OCI-M1 (cell line): ENCODE measurements at regions not wholly inside any gene's neighbourhood (a gene's known extent, or its start where the extent isn't known, plus 50 kb on each side); places are given as distances from the start of the nearest gene placed in this dataset.

Source experiments
- DNase-seq: peaks from one replicate; lab custom pipeline; 2025; lab: John Stamatoyannopoulos, UW

DNA sequence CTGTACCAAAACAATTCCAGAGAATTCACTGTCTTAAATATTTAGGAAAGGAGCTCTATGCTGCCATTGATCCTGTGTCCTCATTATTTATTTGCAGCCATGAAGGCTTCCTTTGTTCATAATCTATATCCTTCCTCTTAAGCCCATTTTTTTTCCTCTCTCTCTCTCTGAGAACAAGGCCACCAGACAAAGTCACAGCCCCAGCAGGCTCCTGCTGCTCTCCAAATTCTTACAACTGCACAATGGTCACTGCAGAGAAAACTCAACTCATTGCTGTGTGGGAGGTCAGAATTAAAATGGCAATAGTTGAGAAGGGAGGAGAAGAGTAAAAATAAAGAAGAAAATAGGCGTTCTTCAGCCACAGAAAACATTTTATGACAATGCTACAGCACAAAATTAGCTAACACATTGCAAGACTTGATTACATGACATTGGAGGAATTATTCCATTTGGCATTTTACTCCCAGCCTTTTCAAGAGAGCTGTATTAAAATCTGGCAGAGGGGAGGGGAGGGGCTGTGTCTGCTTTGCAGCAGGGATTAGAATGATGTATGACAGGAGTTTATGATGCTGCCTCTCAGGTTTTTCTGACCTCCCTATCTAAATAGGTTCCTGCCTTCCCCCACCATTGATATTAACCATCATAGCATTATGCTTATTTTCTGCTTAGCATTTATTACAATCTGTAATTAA lies 399.7 kb upstream of the THBS1 start:
- DNase-seq: no peak

DNA sequence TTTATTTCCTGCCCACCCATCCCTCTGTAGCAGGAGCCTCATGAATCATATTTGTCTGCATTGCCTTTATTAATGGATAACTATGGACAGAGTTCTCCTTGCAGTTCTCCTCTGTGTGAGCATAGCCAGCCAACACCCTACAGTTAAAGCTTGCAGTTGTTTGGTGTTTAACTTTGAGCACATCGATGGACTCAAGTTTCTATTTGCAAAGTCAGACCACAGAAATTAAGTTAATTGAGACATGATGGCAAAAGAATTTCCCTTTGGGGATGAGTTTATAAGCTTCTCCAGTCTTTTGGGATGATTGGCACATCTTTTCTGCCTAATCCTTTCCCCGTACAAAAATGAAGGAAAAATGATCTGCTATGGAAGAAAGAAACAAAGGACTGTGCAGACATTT lies 398.9 kb upstream of the THBS1 start:
- DNase-seq: no peak

DNA sequence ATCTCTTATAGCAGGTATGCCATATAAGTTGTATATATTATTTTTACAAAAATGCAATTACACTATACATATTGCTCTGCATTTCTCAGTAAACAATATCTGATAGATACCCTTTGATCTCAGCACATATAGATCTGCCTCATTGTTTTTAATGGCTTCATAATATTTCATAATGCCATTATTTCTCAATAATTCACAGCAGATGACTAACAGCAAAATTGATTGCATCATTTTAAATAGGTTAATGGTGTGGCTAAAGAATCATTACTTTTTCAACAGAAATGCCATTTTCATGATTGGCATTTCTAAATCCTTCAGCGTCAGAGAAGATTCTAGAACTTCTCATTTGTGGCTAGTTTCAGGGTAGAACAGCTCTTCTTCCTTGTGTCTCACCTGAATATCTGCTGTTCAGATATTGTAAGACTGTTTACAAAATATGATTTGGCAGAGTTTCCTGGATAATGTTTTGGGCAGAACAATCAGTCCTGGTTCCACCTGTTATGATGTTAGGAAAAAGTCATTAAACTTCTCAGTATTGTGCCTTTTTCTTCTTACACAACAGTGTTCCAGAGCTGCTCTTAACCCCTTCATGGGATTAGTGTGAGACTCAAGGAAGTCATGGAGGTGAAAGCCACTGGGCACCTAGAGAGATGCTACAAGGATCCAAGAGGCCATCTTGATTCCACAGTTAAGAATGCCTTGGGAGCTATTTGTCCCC lies 397.6 kb upstream of the THBS1 start:
- no peak for DNase-seq

DNA sequence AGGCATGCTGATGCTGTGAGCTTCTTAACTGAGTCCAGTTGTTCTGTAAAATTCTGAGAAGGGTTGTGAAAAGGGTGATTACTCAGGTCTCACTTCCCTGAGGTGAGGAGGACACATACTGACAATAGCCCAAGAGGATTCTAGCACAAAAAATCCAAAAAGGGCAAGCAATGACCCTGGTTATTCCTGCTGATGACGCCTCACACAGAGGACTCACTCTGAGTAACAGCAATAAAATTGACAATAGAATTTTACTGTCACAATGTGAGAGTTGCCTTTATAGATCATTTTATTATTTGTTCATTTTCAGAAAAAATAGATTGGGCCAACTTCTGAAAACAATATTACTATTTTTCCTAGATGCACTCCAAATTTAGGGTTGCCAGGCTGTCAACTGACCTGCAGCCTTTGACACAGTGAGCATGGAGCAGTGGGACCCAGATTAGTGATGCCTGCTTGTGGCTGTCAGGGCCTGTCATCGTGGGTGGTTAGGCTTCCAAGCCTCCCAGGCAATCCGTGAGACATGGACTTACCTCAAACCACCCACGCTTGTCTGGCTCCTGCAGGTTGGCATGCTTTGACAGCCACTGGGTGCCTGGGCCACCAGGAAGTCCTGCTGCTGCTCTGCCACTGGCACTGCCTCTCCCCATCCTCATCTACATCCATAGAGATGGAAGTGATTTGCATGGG lies 396.0 kb upstream of the THBS1 start:
- DNase-seq: no peak

DNA sequence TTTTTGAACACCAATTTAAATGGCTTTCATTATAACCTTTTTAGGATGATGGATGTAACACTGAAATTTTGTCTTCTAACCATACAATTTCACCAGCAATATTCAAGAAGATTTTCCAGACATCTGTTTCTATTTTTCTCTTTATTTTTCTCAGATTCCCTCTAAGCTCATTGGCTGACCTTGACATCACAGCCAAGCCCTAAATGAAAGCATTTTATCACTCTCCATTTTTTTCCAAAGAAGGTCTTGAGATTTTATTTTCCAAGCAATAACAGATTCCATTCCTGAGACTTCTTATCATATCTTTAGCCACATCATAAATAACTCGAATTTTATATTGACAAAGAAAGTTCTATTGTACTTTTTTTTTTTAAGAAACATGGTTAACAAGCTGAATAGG lies 392.6 kb upstream of the THBS1 start:
- no peak for DNase-seq

DNA sequence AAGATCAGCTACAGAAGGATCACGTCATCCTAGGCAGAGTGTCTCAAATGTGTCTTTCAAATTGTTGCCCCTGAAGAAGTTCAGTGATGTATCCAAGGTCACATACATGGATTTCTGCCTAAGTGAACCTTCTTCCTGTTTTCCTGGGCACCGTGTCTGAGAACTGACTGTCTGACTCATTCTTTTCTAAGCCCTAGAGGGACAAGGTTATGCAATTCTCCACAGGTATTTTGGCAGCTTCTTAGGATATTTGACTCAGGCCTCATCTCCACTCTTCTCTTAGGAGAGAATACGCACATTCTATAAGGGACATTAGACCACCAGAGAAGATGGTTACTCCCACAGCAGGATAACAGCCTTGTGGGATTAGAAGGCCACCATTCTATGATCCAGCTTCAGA lies 391.9 kb upstream of the THBS1 start:
- DNase-seq: no peak

DNA sequence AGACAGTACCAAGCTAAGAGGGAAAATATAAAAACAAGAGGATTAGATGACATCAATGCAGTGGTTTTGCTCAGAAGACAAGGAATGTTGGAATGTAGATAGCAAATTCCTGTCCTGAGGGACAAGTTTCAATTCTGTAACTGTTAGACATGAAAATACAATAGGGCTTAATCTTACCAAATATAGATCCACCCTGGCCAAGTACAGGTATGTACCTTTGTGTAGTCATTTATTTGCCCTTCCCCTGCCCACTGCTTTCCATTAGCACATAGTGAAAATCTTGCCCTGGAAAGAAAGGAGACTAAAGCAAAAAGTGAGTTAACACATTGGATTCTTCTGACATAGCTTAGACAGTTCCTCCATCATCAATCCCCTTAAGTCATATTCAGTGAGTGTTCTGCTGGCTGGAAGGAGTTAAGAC lies 389.0 kb upstream of the THBS1 start:
- no peak for DNase-seq

DNA sequence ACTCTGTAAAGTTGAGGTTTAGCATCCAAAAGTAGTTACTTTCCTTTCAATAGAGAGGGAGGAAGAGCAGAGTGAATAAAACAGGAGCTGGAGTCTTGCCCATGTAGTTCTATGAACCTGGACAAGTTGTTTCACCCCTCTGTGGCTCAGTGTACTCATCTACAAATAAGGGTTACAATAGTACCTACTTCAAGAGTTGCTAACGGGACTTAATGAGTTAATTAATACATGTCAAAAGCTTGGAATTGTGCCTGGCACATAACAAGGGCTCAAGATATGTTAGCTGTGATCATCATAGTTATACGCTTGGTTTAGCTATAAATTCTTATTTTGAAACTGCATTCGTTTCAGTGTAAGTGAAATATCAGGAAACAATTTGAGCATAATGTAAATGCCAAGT lies 388.5 kb upstream of the THBS1 start:
- no peak for DNase-seq

DNA sequence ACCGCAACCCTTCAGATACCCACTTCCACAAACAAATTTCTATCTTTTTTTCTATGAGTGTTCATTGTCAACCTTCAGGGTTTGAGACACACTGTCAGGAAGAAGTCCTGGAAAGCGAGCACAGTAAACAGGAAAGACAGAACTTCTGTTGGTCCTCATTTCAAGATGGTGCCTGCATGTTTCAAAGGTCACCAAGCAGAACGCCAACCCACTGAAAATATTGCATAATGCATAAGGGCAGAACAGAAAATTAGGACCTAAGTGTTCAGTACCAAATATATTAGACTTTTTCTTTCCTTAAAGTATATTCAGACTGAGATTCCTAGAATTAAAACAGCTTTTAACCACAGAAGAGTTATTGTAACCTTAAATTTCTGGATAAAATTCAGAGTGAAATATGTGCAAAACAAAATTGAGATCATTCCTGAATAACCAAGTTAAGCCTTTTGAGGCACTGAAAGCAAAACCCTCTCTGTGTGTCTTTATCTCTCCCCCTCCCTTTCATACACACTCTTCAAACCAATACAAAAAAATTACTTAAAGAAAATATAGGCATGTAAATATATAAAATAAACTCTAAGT lies 387.8 kb upstream of the THBS1 start:
- DNase-seq: no peak

DNA sequence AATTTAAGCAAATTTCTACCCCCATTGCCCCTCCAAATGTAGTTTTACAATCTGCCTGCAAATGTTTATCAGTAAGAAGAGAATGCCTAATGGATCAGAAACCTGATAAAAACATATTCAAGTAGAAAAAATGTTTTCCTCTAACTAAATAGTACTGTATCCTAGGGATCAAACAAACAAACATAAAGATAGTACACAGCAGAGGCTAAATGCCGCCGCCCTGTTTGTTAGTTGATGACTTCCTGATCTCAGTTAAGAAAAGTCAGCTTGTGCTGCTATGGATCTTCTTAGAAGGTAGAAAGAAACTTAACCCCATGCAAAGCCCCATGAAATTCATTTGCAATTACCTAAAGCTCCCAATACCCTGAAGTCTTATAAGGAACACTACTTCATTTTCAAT lies 387.3 kb upstream of the THBS1 start:
- DNase-seq: no peak

DNA sequence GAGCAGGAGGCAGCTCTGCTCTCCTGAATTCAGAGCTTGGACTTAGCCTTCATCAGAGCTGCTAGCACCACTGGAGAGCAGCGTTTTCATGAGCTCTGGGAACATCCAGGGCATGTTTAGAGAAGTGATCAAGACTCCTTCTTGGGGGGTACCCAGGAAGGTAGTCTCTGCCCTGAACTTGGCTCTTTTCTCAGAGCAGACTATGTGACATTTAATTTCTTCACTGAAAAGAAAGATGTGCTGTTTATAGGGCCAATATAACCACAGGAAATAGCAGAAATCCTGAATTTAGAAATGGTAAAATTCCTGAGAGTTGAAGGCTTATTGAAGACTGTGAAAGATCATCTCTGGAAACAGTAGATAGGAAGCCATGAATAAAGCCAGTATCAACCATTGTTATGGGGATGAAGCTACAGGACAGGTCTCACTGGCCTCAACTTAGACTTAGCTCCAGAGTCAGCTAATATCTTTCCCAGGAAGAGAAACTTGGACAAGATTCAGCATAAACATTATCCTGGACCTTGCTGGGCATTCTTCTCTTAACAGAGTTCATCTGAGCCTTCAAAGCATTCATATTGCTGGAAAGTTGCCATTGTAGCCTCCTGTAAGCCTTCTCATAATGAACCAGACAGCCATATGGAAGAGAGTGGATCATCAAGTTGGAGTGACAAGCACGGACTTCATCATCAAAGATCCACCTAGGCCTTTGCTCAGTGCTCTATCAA lies 386.6 kb upstream of the THBS1 start:
- DNase-seq: no peak

DNA sequence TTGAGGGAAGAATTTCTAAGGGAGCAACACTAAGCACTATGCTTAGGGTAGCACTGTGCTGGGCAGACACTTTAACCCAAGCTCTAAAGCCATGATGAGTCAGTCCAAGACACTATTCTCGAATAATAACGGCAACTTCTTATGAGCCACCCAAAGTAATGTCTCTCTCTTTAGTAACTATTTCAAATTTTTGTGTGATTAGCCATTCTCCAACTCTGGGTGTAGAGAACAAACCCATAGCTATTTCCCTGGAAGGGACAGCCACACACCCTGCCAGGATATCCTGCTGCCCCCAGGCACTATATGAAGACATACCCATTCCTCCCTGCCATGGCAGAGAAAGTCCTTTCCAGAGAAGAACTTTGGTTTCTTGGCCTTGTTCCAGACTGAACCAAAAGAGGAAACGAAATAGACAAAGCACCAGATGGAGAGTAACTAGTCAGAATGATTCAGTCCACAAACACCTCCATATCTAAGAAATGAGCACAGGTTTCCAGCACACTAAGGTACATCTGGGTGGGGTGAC lies 384.9 kb upstream of the THBS1 start:
- DNase-seq: no peak

DNA sequence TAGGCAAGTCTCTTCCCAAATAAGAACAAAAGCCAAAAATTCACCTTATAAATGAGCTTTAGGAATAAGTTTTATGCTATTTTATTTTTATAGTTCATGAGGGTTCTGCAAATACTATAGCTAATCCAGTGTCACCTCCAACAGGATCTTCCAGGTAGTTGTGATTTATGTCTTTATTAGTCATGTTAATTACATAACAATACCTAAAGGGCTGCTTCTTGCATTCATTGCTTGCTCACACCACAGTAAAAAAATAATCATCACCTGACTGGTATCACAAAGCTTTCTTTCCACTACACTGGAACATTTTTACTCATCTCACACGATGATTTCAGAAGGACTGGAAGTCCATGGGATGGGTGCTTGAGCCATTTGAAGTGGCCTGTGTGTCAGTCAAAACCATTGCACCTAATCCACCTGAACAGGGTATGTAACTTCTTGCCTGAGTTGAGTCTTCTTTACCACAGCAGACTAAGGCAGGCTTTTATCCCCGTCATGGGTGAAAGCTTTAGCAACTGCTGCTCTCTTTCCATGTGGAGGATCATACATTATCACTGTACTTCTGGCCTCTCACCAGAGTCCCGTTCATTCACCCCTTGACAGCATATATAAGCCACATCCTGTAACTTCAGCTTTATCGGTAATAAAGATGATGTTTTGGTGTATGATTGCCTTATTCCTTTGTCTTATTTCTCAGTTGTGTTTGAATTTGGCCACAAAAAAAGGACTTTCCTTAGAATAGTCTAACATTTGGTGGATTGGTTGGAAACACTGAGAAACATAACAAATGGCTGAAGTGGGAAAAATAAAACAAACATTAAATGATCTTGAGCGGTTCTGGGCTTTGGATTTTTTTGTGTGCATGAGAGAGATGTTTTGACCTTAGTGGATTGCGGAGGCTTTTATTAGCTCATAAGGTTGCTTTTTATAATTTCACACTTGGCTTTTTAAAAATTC lies 382.6 kb upstream of the THBS1 start:
- DNase-seq: no peak

DNA sequence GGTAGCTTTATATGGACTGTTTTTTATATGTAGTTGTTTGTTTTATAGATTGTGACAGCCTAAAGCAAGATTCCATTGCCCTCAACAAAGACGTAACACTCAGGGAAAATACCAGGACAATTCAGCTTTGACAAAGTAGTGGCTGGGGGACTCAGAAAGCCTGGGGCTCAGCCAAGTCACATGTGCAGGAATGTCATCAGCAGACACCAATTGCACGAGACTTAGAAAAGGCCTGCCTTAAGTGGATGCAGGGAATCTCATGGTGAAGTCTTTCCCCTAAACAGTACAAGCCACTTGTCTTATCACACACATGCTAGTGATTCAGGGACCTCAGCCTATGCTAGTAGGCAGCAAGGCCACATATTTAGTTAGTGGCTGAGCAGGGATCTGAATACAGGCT lies 381.8 kb upstream of the THBS1 start:
- DNase-seq: peak; percentile 3

DNA sequence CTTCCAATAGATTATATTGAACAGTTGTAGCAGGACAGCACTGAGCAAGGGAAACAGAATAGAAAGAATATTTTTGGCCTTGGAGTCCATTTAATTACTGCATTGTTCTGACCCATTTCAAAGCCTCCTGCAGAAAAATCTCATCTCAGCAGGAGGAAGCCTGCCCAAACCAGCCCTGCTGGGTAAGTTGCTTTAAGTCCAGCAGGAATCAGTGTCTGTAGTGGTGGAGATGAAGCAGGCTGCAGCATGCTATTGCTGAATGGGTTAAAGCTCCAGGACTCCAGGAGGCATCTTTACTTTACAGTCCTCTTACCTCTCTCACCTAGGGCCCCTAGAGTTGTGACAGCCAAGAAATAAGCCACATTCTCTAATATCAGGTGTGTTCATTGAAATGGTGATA lies 380.3 kb upstream of the THBS1 start:
- no peak for DNase-seq

DNA sequence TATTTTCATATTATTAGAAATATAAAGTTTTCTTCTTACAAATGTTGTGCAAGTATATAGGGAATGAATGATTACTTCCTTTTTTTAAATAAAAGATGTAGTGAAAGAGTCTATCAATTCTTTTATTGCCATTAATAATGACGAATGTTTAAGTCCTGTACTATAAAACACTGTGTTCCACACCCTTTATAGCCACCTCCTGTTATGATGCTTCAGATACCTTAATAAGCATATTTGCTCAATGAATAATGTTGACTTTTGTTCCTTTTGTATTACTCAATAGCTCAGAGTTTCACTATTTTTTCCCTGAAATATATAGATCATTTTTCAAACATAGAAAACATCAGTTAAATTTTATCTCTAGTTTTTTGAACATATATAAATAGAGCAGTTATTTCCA lies 378.2 kb upstream of the THBS1 start:
- DNase-seq: no peak

DNA sequence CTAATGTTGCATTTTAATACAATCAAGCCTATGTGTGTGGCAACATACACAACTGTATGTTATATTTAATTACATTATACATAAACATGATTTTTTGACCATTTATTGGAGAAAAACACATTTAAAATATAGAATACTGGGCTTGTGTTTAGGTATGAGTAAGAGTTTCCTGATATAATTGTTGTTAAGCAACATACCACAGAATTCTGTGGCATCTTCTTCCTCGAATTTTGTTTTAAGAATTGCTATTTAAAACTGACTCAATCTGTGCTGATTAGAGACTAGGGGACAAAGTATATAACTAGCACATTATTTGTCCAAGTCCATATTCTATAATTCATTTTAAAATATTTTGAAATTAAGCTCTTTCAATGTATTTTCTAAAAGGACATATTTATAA lies 376.8 kb upstream of the THBS1 start:
- no peak for DNase-seq

DNA sequence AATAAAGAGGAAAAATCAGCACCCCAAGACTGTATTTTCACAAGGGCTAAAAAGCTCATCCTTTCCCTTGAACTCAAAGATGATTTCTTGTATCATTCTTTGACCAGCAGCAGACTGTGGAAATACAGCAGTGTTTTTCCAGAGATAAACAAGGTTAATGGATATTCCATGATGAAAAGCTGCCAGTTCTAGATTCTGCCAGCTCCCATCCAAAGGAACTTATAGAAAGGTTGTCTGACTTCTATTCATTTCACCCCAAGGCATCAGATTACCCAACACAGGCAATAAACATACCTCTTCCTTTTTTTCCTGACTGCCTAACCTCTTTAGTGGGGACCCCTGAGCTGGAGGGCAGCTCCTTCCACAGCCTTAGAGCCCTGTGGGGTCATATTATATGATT lies 375.8 kb upstream of the THBS1 start:
- no peak for DNase-seq

DNA sequence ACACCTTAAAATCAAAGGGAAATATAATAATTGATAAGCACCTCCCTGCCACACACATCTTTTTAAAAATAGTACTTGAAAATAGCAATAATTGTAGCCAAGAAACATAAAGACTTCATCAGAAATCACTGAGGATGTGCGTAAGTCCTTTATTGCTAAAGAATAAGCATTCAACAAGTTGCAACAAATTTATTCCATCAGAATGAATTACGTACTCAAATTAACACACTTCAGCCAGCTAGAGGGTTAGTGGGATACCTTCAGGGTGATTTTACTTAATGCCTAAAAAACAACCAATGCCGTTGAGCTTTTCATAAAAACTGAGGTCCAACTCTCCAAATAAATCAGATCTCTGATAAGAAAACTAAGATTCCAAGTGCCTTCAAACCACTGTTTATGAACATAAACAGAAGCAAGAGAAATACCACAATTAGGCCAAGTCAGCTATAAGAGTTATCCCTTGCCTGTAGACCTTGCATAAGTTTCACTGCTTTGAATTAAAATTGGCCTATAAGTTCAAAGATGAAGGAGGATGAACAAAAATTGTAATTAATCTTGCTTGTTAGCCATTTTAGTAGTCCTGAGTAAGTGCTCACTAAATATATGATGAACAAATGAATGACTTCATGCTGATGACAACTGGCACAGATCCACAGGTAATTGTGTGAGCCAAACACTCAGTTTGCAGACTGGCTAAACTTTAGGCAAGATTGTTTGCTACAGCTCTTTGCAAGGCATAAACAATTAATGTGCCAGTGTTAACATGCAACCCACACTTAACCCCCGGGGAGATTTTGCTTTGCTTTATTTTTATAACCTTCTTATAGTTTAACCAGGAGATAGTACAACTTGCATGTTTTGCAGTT lies 375.1 kb upstream of the THBS1 start:
- DNase-seq: no peak

DNA sequence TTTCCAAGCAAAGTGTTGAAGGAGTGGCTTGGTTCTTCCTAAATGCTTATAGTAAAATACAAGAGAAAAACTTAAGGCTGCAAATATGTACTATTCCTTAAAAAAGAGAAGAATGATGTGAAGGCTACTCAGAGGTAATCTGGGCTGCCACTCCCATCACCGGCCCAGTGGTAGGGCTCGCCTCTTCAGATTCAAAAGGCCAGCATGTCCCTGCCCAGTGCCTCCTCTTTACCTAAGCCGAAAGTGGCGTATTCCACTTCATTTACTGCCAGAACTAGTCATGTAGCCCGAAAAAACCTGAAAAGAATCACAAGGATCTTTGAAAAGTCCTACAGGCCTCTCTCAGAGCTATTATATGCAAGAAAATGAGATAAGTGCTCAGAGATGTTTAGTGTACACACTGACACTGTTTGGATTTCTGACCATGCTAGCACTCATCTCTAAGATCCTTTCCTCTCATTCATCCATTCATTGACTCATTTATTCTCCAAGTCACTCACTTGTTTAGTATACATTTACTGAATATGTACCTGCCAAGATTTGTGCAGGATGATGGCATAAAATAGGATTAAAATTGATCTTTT lies 373.3 kb upstream of the THBS1 start:
- no peak for DNase-seq
